RKO (cell line): ENCODE measurements at regions not wholly inside any gene's neighbourhood (a gene's known extent, or its start where the extent isn't known, plus 50 kb on each side); places are given as distances from the start of the nearest gene placed in this dataset.
"Not testable (repeated sequence)": the region's sequence is repeated elsewhere in the genome, so short reads cannot be mapped to it uniquely, and the experiment has no call there.

ENCODE experiments used
- DNase-seq: peaks from one replicate; pipeline ENCODE4 v3.0.0-alpha.2; 2016; ENCODE audit warnings: low spot score

DNA sequence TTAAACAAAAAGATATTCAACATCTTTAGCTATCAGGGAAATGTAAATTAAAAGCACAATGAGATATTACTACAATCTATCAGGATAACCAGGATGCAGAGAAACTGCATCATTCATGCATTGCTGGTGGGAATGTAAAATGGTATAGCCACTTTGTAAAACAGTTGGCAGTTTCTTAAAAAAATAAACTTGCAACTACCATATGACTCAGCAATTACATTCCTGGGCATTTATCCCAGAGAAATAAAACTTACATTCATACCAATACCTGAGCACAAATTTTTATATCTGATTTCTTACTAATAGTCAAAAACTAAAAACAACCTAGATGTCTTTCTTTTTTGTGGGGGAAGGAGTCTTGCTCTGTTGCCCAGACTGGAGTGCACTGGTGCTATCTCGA, 190.3 kb upstream of the TAB2 start:
- no peak for DNase-seq

DNA sequence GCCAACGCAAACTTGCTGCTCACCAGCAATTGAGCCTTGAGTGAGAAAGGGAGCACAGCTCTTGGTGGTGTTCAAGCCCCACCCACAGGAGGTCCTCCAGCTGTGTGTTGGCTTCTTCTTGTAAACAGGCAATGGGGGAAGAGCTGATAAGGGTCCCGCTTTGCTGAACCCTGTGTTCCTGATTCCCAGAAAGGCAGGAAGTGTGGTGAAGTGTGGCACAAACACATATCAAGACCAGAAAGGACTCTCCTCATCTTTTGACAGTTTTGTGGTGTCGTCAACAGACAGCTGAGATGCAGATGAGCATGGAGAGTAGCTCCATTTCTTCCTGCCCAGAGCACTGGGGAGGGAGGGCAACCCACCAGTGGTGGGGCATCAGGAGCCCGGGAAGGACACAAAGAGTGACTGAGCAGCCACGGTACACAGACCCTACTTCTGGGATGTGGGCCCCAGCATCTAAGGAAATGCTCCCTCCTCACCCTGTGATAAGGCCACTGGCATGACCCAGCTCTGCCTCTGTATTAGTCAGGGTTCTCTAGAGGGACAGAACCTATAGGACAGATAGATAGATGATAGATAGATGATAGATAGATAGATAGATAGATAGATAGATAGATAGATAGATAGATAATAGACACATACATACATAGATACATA, 188.9 kb upstream of the TAB2 start:
- DNase-seq = no peak

DNA sequence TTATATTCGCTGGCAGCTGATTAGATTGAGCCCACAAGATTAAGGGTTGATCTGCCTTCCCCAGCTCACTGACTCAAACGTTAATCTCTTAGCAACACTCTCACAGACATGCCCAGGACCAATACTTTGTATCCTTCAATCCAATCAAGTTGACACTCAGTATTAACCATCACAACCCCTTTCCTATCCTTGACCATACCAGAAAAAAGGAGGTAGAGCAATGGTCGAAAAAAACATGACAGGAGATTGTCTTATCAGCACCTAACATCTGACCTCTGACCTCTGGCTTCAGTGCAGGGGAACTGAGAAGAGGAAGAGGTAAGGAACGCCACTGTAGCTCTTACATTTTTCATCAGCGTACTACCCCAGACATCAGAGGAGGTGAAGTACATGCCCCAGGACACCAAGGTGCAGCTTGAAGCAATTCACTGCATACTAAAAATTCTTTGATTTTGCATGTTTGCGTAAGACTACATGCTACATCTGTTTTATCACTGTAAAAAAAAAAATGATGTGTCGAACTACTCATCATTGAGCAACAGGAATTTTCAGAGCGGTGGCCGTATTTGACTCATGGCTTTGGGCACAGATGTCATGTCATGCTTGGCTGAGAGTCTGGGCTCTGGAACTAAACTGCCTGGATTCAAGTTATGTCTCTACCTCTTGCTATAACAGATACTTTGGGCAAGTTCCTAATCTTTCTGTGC, 188.0 kb upstream of the TAB2 start:
- peak; percentile 43 for DNase-seq

DNA sequence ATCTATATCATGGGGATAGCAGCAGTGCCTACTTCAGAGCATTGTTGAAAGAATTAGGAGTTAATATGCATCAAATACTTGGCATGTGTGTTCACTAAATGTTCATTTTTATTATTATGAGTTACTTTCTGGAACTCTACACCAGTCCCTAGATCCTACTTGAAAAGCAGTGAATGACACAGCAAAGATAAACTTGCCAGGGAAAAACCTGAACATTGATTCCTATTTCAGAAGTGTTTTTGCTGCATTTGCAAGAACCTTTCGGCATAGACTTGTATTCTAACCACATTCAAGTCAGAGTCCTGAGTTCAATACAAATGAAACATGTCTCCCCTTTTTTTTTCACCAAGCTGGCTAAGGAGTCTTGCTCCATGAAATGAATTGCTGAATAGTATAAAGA, 187.4 kb upstream of the TAB2 start:
- no peak for DNase-seq

DNA sequence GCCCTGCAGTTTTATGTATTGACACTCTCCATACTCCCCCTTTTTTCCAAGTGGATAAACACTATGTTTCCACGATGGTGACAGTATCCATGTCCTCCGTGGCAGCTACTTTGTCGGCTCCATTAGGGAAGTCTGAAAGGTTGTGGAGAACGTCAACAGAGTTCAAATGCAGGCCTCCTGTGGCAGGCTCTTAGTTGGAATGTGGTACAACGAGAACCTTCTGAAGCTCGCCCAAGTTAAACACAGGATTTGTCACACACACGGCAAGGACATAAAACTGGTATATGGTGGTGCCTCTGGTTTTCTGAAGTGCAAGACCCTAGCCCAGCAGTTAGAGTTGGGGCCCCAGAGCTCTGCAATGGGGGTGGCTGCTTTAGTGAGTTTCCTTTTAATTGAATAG, 187.0 kb upstream of the TAB2 start:
- DNase-seq = no peak

DNA sequence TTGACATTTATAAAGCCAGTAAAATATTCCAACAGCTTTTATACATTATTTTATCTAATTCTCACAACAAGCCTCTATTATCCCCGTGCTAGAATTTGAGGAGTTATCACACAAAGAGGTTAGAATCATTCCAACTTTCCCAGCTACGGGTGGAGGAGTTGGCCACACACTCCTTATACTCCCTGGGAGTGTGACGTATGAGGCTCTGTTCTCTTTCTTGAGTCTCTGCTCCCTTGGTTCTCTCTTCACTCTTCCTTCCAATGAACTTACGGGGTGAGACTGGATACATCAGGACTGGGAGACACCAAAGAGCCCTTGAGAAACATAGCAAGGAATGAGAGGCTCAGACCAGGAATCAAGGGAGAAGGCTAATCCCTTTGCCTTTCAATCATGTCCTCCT, 185.6 kb upstream of the TAB2 start:
- DNase-seq = no peak

DNA sequence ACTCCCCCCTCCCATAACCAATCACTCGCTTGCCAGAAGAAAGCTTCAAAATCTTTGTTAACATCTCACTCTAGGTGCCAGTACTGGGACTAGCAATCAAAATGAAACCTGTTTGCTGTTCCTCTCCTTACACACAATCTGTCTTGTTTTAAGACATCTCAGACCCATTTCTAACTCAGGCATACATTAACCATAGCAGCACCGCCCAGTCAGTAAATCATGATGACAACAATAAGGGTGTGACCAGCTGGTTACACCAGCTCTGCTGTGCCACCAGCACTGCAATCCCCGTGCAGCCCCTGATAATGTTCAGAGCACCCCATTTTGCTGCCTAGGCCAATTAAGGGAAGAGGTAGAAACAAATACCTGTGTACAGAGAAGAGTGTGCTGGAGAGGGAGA, 185.2 kb upstream of the TAB2 start:
- DNase-seq = no peak

DNA sequence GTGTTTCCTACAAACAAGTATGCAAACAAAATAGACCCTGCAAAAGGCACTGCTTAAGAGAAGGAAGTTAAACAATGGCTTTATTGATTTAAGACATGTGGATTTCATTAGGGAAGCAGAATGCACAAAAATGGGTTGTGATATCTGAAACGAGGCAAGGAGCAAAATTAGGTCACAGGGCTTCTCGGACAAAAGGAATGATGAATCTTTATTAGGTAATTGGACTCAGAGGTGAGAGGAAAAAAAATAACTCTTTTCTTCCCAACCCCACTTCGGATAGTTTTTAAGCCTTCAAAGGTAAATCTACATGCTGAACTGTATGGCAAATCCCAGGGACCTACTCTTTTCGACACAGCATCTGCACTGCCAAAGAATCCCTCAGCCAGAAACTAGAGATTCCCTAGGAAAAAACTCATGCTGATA, 183.0 kb upstream of the TAB2 start:
- DNase-seq = no peak

DNA sequence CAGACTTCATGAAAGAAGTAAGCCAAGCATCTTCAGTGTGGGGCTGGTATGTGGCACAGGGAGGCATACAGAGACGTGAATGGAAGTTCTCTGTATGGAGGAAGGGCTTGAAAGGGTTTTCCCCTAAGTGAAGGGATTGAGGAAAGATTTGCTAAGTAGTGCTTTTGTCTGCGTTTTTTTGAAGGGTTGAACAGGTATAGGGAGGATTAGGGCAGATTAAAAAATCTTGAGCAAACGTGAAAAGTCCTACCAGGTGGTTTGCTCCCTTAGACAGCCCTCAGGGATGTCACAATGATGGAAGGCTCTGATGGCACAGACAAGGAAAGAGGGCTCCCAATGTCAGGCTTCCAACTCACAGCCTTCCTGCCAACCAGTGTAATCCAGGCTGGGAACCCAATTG, 181.7 kb upstream of the TAB2 start:
- no peak for DNase-seq

DNA sequence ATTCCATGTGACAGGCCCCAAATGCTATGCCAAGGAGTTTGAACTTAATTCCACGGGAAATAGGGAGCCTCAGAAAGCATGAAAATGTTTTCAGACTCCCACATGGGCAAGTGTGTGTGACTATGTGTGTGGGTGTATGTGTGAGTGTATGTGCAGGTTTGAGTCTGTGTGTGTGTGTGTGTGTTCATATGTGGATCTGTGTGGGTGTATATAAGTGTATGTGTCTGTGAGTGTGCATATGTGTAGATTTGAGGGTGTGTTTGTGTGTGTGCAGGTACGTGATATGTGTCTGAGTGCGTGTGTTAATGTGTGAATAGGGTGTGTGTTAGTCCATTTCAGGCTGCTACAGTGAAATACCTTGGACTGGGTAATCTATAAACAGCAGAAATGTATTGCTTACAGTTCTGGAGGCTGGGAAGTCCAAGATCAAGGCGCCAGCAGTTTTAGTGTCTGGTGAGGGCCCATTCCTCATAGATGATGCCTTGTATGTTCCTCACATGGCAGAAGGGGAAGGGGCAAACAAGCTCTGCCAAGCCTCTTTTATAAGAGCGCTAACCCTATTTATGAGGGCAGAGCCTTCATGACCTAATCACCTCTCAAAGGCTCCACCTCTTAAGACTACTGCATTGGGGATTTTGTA, 181.1 kb upstream of the TAB2 start:
- no peak for DNase-seq

DNA sequence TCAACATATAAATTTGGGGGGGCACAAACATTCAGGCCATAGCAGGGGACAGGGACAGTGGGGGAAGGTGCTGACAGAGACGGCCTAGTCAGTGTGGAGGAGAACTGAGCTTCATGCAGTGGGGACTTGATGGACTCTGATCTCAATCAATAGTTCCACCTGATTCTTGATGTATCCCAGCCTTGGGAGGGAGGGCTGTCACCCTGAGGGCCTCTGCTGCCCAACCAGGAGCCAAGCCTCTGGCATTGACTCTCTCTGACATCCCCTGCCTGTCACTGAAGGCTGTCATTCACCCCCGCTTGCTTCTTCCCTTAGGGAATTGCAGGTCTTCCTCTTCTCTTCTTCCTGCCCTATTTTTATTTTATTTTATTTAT, 180.6 kb upstream of the TAB2 start:
- DNase-seq = no peak

DNA sequence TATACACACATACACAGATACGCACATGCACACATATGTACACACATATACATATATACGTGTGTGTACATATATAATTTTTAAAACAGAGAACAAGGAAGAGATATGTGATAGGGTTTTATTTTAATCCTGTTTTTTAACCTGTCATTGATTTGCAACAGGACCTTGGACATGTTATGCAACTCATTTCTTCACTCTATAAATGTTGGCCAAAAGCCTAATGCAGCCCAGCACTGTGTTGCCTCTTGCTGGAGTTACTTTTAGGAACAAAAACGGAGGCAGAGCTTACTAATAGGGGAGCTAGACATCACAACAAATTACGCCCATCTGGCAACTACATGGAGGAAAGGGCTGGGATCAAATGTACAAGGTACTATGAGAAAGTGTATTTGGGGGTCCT, 179.9 kb upstream of the TAB2 start:
- no peak for DNase-seq

DNA sequence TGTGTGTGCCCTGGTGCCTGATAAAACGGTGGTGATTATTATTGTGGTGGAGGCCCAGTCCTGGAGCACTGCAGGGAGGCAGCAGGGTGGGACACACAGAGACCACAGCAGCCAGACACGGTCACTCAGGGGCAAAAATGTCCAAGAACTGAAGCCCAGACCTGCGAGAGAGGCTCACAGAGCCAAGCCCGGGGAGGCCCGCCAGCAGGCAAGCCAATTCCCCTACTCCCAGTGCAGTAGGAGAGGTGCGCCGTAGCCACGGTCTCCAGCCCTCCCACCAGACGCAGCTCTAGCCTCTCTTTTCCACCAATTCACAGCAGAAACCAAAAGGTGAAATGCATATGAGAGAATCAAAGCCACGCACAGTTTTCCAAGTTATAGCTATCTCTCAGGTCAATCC, 179.4 kb upstream of the TAB2 start:
- DNase-seq = no peak

DNA sequence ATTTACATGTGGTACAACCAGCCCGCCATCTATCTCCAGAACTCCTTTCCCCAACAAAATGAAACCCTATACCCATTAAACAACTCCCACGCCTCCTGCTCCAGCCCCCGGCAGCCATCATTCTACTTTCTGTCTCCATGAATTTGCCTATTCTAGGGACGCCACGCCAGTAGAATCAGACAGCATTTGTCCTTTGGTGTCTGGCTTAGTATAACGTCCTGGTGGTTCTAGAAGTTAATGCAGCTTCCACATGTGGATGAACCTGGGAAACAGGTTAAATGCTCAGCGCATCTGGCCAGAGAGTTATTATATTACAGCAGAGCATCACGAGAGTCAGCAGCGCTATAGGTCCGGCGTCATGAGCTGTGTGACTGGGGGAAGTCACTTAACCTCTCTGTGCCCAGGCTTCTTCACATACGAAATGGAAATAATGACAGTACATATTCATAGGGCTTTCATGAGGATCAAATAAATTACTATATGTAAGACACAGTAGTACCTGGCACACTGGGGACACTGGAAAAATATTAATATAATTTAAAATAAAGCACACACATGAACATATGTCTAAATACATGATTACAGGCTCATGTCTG, 178.7 kb upstream of the TAB2 start:
- no peak for DNase-seq

DNA sequence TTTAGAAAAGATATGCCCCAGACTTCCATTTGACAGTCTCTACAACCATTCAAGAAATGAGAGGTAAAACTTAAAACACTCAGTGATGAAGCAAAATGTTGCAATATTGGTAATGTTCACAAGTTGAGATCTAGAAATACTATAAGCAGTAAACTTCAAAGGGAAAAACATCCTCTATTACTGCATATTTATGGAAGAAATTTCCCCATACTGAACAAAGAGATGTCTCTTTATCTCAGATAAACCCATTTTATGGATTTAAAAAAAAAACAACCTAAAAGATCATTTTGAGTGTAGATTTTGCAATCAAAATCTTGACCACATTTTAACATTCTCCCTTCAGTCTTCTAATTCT, 177.8 kb upstream of the TAB2 start:
- DNase-seq = no peak

DNA sequence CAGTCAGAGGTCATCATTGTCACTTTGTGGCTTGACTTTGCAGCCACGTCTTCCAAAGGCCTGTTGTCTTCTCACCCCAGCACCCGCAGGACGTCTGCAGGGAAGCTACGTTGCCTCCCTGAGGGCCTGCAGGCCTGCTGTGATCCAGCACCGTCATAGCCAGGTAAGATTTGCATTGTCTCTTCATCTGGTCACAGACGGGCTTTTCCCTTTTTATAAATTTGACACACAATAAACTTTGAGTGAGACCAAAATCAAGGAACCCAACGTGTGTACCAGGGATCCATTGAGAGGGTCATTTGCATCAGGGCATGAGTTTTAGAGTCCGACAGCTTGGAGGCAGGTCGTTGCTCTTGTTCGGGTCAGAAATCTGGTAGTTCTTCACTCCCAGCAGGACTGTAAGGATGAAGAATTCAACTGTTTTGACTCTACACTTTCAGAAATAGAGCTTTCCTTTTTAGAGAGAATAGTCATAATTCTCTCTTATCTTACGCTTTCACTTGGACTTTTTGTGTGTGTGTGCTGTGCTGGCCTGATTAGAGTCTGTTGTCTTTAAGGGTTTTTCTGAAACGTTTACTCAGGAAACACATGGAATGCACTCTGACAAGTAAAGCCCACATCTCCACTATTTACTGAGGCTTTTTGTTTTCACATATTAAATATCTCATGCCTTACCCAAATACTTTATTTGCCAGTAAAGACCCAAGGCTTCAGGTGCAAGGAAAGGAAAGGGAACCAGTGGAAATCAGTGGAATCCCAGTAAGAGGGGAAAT, 177.2 kb upstream of the TAB2 start:
- no peak for DNase-seq

DNA sequence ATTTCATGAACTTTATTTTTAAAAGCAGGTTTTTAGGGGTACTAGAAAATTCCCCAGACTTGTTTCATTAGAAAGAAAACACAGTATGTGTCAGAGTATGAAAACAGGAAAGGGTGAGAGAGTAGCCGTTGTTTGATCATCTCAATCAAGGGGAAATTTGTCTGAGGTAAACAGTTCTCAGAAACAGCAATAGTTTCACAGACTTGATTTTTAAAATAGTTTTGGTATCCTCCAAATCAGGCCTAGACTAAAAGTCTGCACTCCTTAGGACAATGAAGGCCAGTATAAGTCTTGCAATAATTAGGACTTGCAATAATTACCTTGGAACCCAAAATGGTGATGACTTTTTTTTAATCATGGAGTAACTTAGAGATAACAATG, 176.6 kb upstream of the TAB2 start:
- no peak for DNase-seq

DNA sequence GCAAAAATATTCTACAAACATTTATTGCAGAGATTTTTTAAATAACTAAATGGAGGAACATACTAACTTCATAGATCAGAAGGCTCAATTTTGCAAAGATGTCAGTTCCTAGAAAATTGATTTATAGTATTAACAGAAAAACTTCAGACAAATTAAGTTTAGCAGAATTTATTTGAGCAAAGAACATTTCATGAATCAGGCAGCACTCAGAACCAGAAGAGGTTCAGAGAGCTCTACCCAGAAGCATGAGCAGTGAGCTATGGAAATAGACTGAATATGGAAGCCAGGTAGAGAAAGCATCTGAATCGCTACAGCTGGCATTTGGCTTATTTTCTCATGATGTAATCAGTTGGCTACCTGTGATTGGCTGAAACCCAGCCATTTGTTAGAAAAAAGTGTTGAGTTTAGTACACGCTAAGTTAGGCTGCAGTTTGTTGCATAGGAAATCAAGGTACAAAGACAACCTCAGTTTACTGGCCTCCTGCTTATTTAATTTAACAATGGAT, 174.5 kb upstream of the TAB2 start:
- DNase-seq = no peak

DNA sequence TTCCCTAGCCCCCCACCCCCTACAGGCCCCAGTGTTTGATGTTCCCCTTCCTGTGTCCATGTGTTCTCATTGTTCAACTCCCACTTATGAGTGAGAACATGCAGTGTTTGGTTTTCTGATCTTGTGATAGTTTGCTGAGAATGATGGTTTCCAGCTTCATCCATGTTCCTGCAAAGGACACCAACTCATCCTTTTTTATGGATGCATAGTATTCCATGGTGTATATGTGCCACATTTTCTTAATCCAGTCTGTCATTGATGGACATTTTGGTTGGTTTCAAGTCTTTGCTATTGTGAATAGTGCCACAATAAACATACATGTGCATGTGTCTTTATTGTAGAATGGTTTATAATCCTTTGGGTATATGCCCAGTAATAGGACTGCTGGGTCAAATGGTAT, 171.7 kb upstream of the TAB2 start:
- DNase-seq = not testable (repeated sequence)

DNA sequence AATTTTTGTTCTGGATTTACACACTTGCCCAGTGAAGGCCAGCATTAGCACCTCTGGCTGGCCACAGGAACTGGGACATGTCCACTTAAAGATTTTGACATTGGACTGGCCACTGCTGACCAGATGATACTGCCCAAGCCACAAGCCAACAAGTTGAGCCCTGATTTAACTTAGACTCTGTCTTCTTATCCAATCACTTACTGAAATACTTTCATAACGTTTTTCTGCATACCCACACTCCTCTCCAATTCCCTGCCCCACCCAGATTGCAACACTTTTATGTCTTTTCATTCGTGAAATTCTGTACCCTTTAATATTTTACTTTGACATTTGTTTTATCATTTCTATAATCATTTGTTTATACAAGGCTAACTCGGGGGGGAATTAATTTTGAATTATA, 170.3 kb upstream of the TAB2 start:
- no peak for DNase-seq

DNA sequence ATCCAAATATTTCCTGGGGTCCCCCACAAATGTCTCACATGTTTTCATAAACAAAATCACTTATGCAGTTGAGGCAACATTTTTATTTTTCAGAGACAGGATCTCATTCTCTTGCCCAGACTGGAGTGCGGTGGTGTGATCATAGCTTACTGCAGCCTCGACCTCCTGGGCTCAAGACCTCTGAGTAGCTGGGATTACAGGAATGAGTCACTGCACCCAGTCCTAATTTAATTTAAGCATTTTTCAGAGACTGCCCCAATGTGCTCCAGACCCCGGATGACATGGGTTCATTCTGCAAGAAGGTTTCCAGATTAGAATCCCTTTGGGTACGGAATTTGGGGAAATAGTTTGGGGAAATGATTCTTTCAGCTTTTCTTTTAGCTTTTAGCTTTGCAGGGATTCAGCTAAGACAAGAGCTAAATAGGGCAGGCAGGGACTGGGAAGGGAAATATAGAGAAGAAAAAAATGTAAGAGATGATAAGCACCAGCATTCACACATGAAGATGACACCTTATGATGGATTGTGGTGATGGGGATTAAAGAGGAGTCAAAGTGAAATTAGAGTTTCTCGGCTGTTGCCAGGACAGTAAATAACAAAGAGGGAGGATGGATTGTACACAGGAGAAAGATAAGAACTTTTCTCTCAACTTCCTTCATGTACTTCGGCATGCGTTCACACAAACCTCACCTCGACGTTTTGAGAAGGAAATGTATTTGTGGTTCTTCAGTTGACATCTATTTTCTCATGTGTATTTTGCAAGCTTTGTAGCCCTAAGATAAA, 169.4 kb upstream of the TAB2 start:
- DNase-seq = no peak

DNA sequence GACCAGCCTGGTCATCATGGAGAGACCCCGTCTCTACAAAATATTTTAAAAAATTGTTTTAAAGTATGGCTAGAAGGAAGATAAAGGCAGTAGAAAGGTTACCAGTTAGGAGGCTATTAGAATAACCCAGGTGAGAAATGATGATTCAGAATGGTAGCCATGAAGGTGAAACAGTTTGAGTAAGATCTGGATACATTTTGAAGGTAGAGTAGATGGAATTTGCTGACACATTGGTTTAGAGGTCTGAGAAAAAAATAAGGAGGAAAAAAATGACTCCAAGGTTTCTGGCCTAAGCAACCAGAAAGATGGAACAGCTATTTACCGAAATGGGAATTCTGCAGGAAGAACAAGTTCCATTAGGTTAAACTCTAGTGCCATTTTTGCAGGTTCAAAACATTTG, 167.9 kb upstream of the TAB2 start:
- DNase-seq = no peak
